ENCODE measurements at regions not wholly inside any gene's neighbourhood (a gene's known extent, or its start where the extent isn't known, plus 50 kb on each side); places are given as distances from the start of the nearest gene placed in this dataset.

- TF ChIP-seq SIX5 (IDR thresholded peaks at IDR 0.05; ENCODE audit: low read depth, low read length, severe bottlenecking), result no peak
- peak; percentile 74 for TF ChIP-seq SKIL (IDR thresholded peaks at IDR 0.05; ENCODE audit: low read depth, poor library complexity, severe bottlenecking)
- peak; percentile 92 for TF ChIP-seq DPF2 (IDR thresholded peaks at IDR 0.05)
- TF ChIP-seq, protein P1, sequence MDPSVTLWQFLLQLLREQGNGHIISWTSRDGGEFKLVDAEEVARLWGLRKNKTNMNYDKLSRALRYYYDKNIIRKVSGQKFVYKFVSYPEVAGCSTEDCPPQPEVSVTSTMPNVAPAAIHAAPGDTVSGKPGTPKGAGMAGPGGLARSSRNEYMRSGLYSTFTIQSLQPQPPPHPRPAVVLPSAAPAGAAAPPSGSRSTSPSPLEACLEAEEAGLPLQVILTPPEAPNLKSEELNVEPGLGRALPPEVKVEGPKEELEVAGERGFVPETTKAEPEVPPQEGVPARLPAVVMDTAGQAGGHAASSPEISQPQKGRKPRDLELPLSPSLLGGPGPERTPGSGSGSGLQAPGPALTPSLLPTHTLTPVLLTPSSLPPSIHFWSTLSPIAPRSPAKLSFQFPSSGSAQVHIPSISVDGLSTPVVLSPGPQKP (IDR thresholded peaks at IDR 0.05; ENCODE audit: low read depth, low read length), result no peak
- TF ChIP-seq USF1 (IDR thresholded peaks at IDR 0.05; ENCODE audit: borderline replicate concordance, extremely low read length, insufficient read depth, low read depth, low read length), result no peak
- no peak for TF ChIP-seq CBX5 (IDR thresholded peaks at IDR 0.05; ENCODE audit: low read depth)
- TF ChIP-seq MEF2B (IDR thresholded peaks at IDR 0.05; ENCODE audit: partially characterized antibody, poor library complexity, severe bottlenecking), result peak; percentile 42
- peak; percentile 46; the same call in 1 of the 2 replicates for TF ChIP-seq NBN (IDR thresholded peaks at IDR 0.05)
- TF ChIP-seq ASH2L (IDR thresholded peaks at IDR 0.05; ENCODE audit: borderline replicate concordance, low read depth), result no peak
- TF ChIP-seq RCOR1 (conservative IDR thresholded peaks at IDR 0.05; ENCODE audit: low read depth, low read length), result no peak
- no peak for TF ChIP-seq E2F8 (IDR thresholded peaks at IDR 0.05; ENCODE audit: low read depth, partially characterized antibody)
- peak; percentile 73; the same call in 1 of the 2 replicates for TF ChIP-seq BACH1 (IDR thresholded peaks at IDR 0.05; ENCODE audit: borderline replicate concordance)
- TF ChIP-seq CHD1 (IDR thresholded peaks at IDR 0.05; ENCODE audit: low read depth, low read length), result no peak
- TF ChIP-seq SMC3 (IDR thresholded peaks at IDR 0.05; ENCODE audit: borderline replicate concordance, low read length), result no peak
- no peak for TF ChIP-seq WRNIP1 (IDR thresholded peaks at IDR 0.05; ENCODE audit: borderline replicate concordance, low read depth, low read length)
- no peak for TF ChIP-seq ZNF622 (IDR thresholded peaks at IDR 0.05)
- no peak for TF ChIP-seq FOXM1 (IDR thresholded peaks at IDR 0.05; ENCODE audit: low read depth, low read length)
- TF ChIP-seq, protein P2, sequence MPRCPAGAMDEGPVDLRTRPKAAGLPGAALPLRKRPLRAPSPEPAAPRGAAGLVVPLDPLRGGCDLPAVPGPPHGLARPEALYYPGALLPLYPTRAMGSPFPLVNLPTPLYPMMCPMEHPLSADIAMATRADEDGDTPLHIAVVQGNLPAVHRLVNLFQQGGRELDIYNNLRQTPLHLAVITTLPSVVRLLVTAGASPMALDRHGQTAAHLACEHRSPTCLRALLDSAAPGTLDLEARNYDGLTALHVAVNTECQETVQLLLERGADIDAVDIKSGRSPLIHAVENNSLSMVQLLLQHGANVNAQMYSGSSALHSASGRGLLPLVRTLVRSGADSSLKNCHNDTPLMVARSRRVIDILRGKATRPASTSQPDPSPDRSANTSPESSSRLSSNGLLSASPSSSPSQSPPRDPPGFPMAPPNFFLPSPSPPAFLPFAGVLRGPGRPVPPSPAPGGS (IDR thresholded peaks at IDR 0.05; ENCODE audit: borderline replicate concordance, insufficient read depth, low read depth, low read length, poor library complexity, severe bottlenecking), result no peak
- TF ChIP-seq POLR2AphosphoS2 (IDR thresholded peaks at IDR 0.05; ENCODE audit: low read depth, low read length), result no peak
Measured at GRCh38 chr1:98490099-98490498, 171.4 kb upstream of the SNX7 start (continued).

All from GM12878 (cell line).